HG02884 (cell line): ENCODE measurements at regions not wholly inside any gene's neighbourhood (a gene's known extent, or its start where the extent isn't known, plus 50 kb on each side); places are given as distances from the start of the nearest gene placed in this dataset.

Source experiments
- ATAC-seq: cut with Tn5 transposase; IDR thresholded peaks from one replicate; pipeline ENCODE4 v1.9.1; 2021; ENCODE audit warnings: mild to moderate bottlenecking, moderate library complexity; ENCODE audit not compliant: unreplicated experiment

DNA sequence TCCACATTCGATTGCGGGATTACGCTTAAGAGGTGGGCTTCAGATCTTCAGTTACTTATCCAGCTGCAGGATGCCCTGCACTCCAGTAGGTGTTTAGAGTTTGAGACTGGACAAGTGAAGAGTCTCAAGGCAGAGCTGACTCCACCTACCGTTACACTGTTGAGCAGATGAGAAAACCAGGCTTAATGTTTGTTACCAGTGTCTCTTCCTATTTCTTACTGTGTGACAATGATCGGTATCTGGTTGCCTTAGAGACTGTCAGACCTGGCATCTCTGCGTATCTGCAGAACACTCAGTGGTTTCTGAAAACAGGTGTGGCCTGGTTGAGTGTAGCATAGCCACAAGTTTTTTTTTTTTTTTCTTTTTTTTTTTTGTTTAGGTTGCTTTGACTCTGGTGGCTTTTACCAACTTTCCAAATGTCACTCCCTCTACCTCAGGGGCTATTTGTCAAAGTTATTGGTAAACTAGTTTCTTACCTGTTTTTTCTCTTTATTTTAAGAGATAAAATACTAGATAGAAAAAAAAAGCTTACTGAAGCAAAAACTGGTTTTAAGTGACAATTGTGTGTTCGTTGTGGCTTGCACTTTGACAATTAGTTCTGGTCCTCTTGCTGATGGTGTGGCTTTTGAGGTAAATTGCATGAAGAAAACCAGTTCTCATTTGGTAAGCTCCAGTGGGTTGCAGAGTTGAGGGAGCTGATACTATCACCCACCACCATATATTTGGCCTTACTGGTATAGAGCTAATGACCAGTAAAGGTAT, 284.8 kb downstream of the ETS1 start:
- ATAC-seq = peak; percentile 78

DNA sequence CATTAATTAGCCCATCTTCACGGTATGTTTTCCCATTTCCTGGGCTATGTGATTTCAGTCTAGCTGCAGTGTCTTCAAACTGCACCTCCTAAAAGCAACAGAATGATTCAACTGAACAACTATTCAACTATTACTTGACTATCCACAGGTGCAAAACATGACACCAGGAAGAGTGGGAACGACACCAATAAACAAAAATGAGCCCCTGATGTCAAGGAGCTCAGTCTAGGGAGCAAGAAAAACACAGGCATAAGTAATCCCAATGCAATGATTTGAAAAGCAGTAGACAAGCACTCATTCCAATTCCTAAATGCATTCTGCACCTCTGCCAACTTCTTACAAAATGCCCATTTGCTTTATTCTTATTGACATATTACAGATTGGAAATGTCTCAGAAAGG, 285.6 kb downstream of the ETS1 start:
- ATAC-seq = no peak

DNA sequence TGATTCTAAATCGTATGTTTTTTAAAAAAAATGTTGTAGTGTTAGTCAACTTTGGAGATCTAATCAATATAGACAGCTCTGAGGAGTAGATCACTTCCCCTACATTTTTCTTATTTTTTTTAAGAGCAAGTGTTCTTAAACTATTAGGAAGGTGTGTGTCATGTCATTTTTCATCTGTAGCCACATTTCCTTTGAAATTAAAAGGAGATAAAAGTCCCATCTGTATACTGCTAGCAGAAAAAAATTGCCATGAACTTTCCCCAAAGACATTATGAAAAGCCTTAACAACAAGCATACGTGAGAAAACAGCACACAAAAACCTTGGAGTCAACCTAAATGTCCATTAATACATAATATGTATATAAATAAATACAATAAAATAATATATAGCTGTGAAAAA, 286.6 kb downstream of the ETS1 start:
- no peak for ATAC-seq

DNA sequence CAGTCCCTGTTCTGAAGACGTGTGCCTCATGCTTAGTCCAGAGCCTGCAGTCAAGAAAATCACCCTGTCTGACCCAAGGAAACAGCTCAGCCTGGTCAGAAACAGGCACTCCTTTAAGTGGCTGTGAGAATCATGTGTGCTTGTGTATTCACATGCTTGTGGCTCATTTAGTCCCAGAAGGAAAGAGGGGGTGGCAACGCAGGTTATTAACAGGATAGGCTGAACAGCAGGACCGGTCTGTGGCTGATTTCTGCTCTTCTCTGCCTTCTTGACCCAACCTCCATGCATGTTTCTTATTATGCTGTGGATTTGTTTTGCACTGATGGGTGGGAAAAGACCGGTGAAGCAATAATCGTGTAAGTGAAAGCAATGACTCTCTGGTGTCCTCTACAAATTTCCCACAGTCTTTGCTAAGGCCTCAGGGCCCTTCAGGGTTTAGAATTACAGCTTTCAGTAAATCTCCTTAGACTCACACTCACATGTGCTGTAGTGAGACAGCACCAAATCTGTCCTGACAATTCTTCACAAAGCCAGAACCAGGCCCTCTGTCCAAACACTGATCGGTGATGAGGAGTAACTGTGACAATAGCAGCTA, 288.1 kb downstream of the ETS1 start:
- peak; percentile 28 for ATAC-seq

DNA sequence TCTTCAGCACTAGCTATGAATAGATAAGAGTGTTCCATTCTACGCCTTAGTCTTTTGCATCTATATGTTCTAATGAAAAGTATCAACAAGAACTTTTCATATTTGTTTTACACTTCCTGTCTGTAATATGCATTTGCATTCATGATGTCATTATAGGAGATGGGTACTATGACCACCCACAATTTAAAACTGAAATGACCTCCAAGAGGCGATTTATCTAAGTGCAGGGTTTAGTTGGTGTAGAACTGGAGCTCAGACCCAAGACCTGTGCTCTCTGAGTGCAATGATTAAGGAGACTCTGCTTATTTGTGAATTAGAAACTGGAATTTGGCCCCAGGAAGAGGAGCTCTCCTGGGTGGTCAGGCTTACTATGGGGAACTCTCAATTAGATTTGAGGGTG, 289.1 kb downstream of the ETS1 start:
- ATAC-seq = no peak

DNA sequence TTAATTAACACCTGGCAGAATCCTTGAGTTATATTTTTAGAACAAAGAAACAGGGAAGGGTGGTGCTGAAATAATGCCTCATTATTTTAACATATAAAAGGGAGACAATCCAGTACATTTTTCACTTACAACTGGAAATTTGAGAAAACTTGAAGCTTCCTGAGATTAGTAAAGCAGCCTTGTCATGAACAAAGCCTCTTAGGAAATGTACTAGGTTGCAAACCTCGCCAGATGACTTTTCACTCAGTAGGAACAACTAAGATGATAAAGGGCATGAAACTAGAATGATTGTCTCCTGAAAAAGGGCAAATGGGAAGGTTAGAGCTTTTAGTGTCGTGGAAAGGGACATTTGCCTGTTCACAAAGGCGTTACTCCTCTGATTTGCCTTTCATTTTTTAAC, 289.6 kb downstream of the ETS1 start:
- no peak for ATAC-seq

DNA sequence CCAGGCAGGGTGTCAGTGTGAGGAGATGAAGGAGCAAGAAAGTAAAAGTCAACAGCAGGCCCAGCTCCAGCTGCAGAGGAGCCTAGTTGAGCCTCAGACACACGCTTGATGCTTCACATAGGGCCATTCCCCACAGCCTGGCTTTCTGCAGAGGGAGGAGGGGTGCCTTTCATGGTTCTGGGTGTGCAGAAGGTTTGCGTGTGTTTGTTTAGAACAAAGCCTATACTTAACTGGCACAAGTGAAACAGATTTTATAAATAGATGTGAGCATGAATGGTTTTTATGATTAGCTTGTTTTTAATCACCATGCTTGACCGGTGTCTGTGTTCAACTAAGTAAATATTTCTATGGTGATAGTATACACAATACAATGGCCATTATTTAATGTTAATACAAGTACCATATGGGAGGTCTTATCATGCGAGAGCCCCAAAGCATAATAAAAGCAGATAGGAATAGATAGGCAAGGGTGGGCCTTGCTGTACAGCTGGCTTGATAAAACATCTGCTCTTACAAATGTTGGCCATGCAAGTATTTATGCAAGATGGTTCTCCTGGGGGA, 290.2 kb downstream of the ETS1 start:
- ATAC-seq = no peak

DNA sequence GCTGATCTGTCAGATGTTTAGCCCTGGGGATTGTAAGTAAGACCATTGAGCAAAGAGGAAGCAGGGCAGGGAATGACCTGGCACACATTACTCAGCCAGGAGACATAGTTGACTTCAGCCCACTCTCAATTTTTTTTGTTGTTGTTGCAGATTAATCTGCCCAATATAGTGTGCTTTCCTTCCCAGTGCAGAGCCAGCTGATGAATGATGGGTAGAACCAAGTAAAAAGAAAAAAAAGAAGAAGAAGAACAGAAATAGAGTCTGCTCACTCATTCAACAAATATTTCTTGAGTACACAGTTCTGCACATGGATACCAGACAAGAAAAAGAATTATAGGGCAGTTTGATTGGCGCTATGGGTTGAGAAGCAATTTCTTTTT, 292.7 kb downstream of the ETS1 start:
- no peak for ATAC-seq

DNA sequence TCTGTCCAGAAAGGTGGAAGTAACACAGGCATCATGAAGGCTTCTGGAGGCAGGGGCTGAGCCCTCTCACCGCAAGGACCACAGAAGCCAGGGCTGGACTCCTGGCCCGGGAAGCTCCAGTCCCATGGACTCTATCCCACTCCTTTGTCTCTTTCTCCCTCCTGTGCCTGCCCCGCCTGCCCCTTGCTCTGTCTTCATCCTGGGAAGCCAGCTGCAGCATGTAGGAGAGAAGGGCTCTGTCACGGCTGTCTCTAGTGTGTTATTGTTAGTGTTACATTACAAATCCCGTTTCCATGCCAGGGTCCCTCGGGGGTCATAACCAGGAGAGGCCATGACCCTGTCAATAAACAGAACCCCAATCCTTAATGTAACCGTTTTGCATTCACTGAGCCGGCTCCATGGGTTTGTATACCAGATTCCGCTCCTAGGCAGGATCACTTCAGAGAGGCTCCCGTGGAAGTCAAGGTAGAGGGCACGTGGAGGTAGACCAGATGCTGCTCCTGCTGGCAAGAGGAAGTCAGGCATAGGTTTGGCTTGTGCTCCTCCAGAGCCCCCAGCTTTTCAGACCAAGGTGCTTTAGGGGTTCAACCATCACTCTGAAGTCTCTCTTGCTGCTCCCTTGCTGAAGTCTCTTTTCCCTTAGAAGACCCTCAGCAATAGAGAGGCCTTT, 293.2 kb downstream of the ETS1 start:
- no peak for ATAC-seq

DNA sequence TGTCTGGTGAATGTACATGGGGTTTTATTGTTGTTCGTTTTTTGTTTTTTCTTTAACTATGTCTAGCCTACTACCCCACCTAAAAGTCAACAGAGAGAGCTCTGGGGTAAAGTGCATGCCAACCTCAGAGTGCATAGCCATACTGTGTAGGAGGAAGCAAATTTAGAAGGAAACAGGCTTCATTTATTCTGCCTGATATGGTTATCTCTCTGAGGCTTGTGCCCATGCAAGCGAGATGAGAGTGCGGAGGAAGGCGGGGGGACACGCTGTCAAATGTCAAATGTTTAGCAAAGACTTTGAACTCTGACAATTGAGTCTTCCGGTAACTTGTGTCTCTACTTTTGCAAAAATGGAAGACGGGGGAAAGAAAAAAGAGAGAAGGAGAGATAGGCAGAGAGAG, 295.5 kb downstream of the ETS1 start:
- no peak for ATAC-seq

DNA sequence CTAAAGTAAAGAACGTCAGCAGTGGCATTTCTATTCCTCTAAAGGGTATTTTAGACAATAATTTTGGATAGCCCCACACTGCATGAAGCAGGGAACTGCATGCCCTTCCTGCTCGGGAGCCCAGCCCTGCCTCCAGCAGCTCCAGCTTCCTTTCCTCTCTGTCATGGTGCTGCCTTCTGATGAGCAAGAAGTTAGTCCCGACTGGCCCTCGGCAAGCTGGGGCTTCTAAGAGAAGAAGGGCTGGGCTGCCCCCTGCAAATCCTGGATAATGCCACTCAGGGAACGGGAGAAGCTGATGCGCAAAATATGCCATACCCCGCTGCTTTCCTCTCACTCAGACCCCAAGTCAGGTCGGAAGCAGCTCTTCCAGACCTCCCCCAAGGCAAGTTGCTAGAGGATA, 296.4 kb downstream of the ETS1 start:
- ATAC-seq = no peak

DNA sequence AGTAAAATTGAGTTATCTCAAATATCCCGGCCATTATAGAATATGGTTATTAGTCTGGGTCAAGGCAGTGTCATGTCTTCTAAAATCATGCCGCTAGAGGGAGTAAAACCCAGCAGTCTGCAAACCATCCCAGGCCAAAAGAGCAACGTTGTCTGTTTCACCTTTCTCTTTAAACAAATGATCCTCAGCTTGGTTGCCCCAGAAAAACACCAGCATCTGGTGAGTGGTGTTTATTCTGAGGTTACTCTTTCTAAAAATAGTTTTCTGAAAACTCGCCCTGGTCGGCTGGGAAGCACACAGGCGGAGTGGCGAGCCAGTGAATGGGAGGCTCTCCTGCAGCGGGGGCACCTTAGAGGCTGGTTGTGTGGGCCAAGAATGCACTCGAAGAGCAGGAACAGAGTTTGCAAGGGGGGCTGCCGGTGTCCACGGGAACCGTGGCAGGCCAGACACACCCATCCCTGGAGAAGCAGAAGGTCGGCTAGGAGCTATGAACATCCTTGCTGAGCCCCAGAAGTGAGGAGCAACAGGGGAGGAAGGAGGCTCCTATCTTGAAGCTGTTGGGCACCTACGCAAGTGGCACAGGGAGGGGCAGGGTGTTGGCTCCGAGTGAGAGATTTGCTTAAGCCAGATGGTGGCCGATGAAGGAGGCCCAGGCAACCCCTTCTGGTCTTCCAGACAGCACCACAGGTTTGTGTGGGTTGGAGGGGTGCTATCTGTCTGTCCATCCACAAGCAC, 297.1 kb downstream of the ETS1 start:
- peak; percentile 63 for ATAC-seq

DNA sequence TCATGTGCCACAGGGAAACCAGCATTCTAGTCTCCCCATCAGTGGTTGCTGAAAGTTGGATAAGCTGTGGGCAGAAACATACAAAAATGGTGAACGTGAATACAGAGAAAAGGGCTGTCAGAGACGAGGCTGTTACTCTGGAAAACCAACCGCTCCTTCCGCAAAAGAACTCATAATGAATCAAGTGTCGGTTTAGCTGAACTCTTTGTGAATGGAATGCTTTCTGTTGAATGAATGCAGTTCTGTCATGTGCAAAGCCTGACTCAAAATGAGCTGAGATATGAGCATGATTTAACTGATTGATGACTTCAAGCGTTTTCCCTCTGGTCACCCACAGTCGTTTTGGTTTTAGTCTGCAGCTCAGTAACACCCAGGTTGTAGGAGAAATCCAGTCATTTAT, 298.3 kb downstream of the ETS1 start:
- ATAC-seq = peak; percentile 48

DNA sequence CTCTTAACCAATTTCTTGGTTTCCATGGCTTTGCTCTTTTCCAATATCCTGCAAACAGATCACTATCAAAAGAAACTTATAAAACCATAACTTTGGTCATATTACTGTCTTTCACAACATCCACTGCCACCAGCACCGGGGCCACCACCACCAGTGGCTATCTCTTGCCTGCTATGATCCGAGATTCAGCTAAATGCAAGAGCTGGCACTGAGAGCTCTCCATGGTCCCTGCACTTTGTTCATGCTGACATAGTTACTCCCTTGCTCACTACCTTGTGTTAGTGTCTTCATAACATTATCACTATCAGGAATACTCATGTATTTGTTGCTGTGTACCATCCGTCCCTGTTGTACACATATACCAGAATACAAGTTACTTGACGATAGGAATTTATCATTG, 299.0 kb downstream of the ETS1 start:
- ATAC-seq = no peak

DNA sequence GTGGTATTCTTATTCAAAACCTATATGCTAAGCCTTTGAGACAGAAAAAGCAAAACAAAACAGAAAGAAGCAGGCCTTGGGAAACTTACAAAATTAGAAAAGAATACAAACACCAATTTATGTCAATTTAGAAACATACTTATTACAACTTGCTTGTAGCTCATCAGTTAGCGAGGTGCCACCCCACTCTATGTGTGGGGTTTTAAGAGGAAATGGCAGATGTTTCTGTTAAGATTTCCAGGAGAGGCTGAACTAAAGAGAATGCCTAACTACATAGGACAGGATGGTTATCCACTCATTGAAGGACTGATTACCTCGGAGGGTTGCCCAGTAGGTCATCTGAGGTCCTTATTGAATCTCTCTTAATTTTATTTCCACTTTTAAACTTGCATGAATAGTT, 302.0 kb downstream of the ETS1 start:
- no peak for ATAC-seq

DNA sequence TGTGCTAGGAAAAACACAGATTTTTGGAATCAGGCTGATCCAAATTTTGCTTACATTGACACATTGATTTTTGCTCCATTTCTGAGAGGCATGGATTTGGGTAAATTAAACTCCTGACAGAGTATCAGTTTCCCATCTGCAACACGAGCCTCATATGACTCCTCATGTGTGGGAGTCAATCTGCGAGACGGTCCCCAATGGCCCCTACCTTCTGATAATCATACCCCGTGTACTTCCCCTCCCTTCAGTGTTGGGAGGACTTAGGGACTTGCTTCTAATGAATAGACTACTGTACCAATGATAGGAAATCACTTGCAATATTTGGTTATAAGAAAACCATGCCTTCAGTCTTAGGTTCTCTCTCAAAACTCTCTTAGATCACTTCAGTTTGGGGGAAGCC, 302.7 kb downstream of the ETS1 start:
- ATAC-seq = no peak

DNA sequence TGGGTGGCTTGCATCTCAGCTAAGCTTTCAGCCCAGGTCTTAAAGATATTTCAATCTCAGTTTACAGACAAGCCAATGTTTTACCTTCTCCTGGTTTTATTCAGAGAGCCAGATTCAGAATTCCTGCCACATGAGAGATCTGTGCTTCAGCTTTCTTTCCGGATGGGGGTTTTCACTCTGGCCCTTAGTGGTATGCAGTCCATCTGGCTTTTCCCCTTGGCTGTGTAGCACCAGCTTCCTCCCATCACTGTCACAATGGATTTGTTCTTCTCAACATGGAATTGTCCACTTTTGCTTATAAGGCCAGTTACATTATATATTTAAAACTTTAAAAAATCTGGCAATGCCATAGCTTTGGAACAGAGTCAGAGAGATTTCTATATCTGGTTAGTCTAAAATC, 303.9 kb downstream of the ETS1 start:
- no peak for ATAC-seq

DNA sequence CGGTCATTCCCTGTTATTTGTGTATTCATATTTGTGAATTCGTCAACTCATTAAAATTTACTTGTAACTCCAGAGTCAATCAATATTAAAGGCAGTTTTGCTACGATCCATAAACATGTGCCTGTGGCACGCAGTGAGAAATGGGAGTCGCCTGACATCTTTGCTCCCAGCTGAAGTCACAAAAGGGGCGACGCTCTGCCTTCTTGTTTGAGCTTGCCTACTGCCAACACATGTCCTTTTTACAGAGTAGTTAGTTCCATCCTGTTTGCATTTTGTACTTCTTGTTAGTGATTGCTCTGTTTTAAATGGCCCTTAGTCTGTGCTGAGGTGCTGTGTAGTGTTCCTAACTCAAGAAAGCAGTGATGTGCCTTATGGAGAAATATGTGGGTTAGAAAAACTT, 305.3 kb downstream of the ETS1 start:
- no peak for ATAC-seq

DNA sequence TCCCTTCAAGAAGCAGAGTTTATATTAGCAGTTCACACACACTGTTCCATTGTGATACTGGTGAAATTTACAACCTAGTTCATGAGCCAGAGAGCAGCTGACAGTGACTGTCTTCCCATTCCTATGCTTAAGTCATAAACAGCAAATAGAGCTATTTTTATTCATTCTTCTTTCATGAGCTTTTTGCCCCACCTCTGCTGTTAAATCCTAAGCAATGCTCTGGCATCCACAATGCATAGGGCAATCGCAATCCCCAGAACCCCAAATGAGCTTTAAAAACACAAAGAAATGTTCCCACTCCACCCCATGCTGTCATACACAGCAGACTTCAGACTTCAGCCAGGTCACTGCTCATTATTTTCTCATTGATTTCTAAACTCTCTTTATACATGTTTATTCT, 307.5 kb downstream of the ETS1 start:
- no peak for ATAC-seq

DNA sequence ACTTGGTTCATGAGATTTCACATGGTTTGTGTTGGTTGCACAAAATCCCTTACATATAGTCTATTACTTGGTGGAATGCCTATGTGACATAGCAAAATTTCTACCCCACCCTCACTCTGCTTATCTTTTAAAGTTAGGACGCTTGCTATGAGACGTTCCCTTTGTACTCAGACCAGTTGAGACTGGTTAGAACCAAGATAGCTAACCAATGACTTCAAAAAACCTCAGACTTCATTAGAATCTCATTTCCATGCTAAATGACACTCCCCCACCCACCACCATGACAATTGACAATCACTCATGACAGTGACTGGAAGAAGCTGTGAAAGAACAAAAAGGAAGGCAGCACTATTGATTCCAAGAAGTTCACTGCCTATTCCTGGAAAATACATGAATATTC, 313.6 kb downstream of the ETS1 start:
- ATAC-seq = no peak

DNA sequence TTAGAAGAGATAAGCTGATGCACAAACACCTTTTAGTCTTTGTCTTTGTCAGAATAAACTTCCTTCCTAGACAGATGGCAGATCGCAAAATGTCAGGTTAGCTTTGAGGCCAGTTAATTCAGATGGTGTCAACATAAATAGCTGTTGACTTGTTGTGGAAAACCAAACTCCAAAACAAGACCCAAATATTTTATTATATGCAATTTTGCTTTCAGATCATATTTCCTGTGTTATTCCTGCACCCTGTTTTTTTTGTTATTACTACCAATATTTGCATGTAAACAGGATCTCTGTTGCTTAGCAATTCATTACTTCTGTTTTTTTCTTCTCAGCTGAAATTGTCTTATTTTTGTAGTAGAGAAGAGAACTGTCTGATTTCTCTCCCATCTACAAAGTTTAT, 316.0 kb downstream of the ETS1 start:
- ATAC-seq = no peak
